Heart left ventricle (tissue), 16 donors: ENCODE measurements at regions not wholly inside any gene's neighbourhood (a gene's known extent, or its start where the extent isn't known, plus 50 kb on each side); places are given as distances from the start of the nearest gene placed in this dataset.

Experiments
- ATAC-seq, 4 donors: fragments of 200-7000 bp; cut with Tn5 transposase; one replicate each; pipeline ENCODE4 v1.9.1; 2020 to 2022; ENCODE audit warnings: moderate library complexity in 4 of 4, mild to moderate bottlenecking in 3 of 4, moderate number of reproducible peaks in 1 of 4
- DNase-seq, 5 donors: peaks; one replicate each; pipeline ENCODE4 v3.0.0-alpha.2; 2020
- H3K27ac ChIP-seq, 12 donors: fragments of 200-600 bp; sonication (generic) in 4 of 12; one replicate each; pipeline versions ENCODE4 v1.5.0 to v1.8.0; 2016 to 2022; ENCODE audit warnings: mild to moderate bottlenecking in 2 of 12
- H3K27me3 ChIP-seq, 9 donors: fragments of 200-600 bp; sonication (generic) in 2 of 9; one replicate each; pipeline versions ENCODE4 v1.5.1 to v1.8.0; 2016 to 2022; ENCODE audit warnings: mild to moderate bottlenecking in 3 of 9
- H3K36me3 ChIP-seq, 9 donors: fragments of 200-600 bp; sonication (generic) in 2 of 9; one replicate each; pipeline versions ENCODE4 v1.5.0 to v1.8.0; 2018 to 2022; ENCODE audit warnings: mild to moderate bottlenecking in 2 of 9
- H3K4me1 ChIP-seq, 12 donors: fragments of 200-600 bp; sonication (generic) in 4 of 12; one replicate each; pipeline versions ENCODE4 v1.5.0 to v1.8.0; 2016 to 2022; ENCODE audit warnings: mild to moderate bottlenecking in 3 of 12
- H3K4me3 ChIP-seq, 12 donors: fragments of 200-600 bp; sonication (generic) in 4 of 12; one replicate each; pipeline versions ENCODE4 v1.5.0 to v1.8.0; 2017 to 2022; ENCODE audit warnings: mild to moderate bottlenecking in 9 of 12, moderate library complexity in 4 of 12
- H3K9me3 ChIP-seq, 12 donors: fragments of 200-600 bp; sonication (generic) in 4 of 12; one replicate each; pipeline versions ENCODE4 v1.5.0 to v1.8.0; 2016 to 2022; ENCODE audit warnings: mild to moderate bottlenecking in 1 of 12
- POLR2A ChIP-seq, 2 donors: fragments of 450-650 bp; IDR thresholded peaks; one replicate each; pipeline ENCODE4 v1.6.1; 2017; ENCODE audit warnings: antibody characterized with exemption in 2 of 2, mild to moderate bottlenecking in 2 of 2, moderate library complexity in 2 of 2
- WGBS, 4 donors: extraction: QIAGEN DNeasy Blood & Tissue Kit in 2 of 4; methylation state at CpG; one replicate each; pipeline versions ENCODE4 v1.1.5 to v1.1.7; 2013 to 2018; 5-methylcytosine and 5-hydroxymethylcytosine counted together
- intact Hi-C, 10 donors: fragments of 100-400 bp; cut with DNase I; formaldehyde crosslinking; loops; one replicate each; pipeline versions ENCODE4 v1.11.1 to v1.14.2; 2022
- TF ChIP-seq, protein P1 (sequence below), 12 donors: fragments of 200-600 bp; sonication (generic) in 4 of 12; IDR thresholded peaks; one replicate each; pipeline versions ENCODE4 v1.5.0 to v1.8.0; 2018 to 2022; ENCODE audit warnings: antibody characterized with exemption in 12 of 12, mild to moderate bottlenecking in 5 of 12
- donor health status: ischemic (EF 13 %, LVEDD 7.1; RV severe dilation, severe dysfunction).
- donor health status: healthy with polysubstance abuse.
- donor health status: DM: no; HTN: yes; CAD: no.
- donor health status: DM: no; HTN: no; CAD: no.
- donor health status: ischemic (EF 25% LVEDD 6.9; RV normal size, moderate dysfunction).
- donor health status: ischemic (EF 25% LVEDD 5.7; RV mildly dilated, moderate dysfunction).
- donor health status: healthy.
- donor health status: DM: yes; HTN: yes; CAD: no.
- donor health status: ischemic (EF 35%, LVEDD 5.7; RV mildly dilated, moderate dysfunction).
- donor health status: nonischemic (EF 11% LVEDD 7.7; RV severe dilation, severe dysfunction).
- donor health status: DM: yes; HTN: yes; CAD: no.
- donor health status: PGD.
- donor health status: ischemic (EF 29% LVEDD 5.4; RV normal size, mild dysfunction).
- donor health status: nonischemic (EF 23%, LVEDD 6.1; RV moderate dilation, normal function).

DNA sequence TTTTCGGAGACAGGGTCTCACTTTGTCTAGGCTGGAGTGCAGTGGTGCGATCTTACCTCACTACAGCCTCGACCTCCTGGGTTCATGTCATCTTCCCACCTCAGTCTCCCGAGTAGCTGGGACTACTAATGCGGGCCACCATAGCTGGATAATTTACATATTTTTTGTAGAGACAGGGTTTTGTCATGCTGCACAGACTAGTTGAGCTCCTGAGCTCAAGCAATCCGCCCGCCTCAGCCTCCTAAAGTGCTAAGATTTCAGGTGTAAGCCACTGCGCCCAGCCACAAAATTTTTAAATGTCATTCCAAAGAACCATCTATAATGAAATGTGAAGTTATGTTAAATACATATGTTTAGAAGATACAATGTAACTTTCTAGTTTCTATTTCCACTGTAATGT, 4747.7 kb upstream of the OR11H1 start:
- H3K27ac ChIP-seq = no peak overlapping the region
- H3K4me3 ChIP-seq = no peak overlapping the region
- TF ChIP-seq POLR2A (IDR thresholded peaks at IDR 0.05) = peak in 1 of 2 donors; percentile 1
- TF ChIP-seq, protein P1, sequence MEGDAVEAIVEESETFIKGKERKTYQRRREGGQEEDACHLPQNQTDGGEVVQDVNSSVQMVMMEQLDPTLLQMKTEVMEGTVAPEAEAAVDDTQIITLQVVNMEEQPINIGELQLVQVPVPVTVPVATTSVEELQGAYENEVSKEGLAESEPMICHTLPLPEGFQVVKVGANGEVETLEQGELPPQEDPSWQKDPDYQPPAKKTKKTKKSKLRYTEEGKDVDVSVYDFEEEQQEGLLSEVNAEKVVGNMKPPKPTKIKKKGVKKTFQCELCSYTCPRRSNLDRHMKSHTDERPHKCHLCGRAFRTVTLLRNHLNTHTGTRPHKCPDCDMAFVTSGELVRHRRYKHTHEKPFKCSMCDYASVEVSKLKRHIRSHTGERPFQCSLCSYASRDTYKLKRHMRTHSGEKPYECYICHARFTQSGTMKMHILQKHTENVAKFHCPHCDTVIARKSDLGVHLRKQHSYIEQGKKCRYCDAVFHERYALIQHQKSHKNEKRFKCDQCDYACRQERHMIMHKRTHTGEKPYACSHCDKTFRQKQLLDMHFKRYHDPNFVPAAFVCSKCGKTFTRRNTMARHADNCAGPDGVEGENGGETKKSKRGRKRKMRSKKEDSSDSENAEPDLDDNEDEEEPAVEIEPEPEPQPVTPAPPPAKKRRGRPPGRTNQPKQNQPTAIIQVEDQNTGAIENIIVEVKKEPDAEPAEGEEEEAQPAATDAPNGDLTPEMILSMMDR (IDR thresholded peaks at IDR 0.05) = no peak
- ATAC-seq = peak in 1 of 4 donors; percentile 12
- peaks cover 0 to 75% (median 5%) of the 10 kb centered on the region in 12 donors for H3K9me3 ChIP-seq
- WGBS, 4 donors = 52 to 59% (median 57%) methylated on average over 8 of the region's 8 CpGs
- no peak for DNase-seq
- H3K36me3 ChIP-seq = no peaks in the 10 kb centered on the region
- H3K4me1 ChIP-seq = no peaks in the 10 kb centered on the region
- H3K27me3 ChIP-seq = peaks cover 0 to 6% (median 0%) of the 10 kb centered on the region in 9 donors
- intact Hi-C loops = no loop called here

DNA sequence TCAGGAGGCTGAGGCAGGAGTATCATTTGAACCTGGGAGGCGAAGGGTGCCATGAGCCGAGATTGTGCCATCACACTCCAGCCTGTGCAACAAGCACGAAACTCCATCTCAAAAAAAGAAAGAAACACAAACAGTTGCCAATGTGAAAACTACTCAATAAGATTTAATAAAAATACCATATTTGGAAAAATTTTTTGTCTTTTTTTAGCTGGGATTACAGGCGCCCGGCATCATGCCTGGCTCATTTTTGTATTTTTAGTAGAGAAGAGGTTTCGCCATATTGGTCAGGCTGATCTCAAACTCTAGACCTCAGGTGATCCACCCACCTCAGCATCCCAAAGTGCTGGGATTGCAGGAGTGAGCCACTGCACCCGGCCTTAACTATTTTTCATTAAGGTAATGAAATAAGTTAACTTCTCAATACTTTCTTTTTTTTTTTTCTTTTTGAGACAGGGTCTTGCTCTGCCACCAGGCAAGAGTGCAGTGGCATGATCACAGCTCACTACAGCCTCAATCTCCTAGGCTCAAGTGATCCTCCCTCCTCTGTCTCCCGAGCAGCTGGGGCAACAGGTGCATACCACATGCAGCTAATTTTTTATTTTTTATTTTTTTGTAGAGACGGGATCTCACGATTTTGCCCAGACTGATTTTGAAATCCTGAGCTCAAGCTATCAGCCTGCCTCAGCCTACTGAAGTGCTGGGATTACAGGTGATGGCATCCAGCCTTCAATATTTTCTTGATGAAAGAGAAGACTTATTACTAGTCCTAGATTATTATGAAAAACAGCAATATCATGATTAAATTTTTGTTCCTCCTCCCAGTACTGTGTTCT, 4746.2 kb upstream of the OR11H1 start:
- TF ChIP-seq POLR2A (IDR thresholded peaks at IDR 0.05) = no peak
- TF ChIP-seq, protein P1 (IDR thresholded peaks at IDR 0.05) = no peak
- WGBS, 4 donors = 67 to 73% (median 68%) methylated on average over 10 of the region's 10 CpGs

More for the DNA sequence above, 4746.2 kb upstream of the OR11H1 start:
- Histone ChIP-seq H3K4me1 (no peaks in the 10 kb centered on the region), H3K36me3 (no peaks in the 10 kb centered on the region), H3K4me3 (no peak overlapping the region), H3K9me3 (peaks cover 0 to 60% (median 5%) of the 10 kb centered on the region in 12 donors), H3K27ac (no peak overlapping the region), H3K27me3 (peaks cover 0 to 6% (median 0%) of the 10 kb centered on the region in 9 donors)
- intact Hi-C loops = no loop called here
- ATAC-seq = no peak
- no peak for DNase-seq
